DND-41 (cell line): ENCODE measurements at regions not wholly inside any gene's neighbourhood (a gene's known extent, or its start where the extent isn't known, plus 50 kb on each side); places are given as distances from the start of the nearest gene placed in this dataset.

Experiments
- CTCF ChIP-seq: IDR thresholded peaks from 2 replicates; pipeline ENCODE4 v1.5.1; 2012; ENCODE audit warnings: borderline replicate concordance, low read length, moderate library complexity, mild to moderate bottlenecking; ENCODE audit not compliant: poor library complexity, severe bottlenecking; ENCODE audit errors: extremely low read depth
- EZH2 ChIP-seq: IDR thresholded peaks from 3 replicates; pipeline ENCODE4 v1.6.1; 2012; ENCODE audit warnings: borderline replicate concordance, low read depth, mild to moderate bottlenecking, moderate library complexity, low read length, inconsistent platforms; ENCODE audit not compliant: severe bottlenecking

GRCh38 chr6:80537118-80537972 lies 430.9 kb downstream of the BCKDHB start:
- TF ChIP-seq CTCF (no peak), EZH2 (no peak)
